AG04450 (cell line): ENCODE measurements at regions not wholly inside any gene's neighbourhood (a gene's known extent, or its start where the extent isn't known, plus 50 kb on each side); places are given as distances from the start of the nearest gene placed in this dataset.

Source experiments
- CTCF ChIA-PET: fragments of 300-600, 350-600 bp; formaldehyde crosslinking; extraction: SDS; loops from one replicate; lab custom pipeline; 2022; ENCODE audit warnings: antibody characterized with exemption, inconsistent platforms; lab: Charles Lee
- POLR2A ChIA-PET: fragments of 350-600 bp; formaldehyde crosslinking; extraction: SDS; loops from one replicate; lab custom pipeline; 2021; ENCODE audit warnings: antibody characterized with exemption, inconsistent platforms; lab: Yijun Ruan, JAX
- DNase-seq: peaks from one replicate; pipeline ENCODE4 v3.0.0-alpha.2; 2011; ENCODE audit warnings: low read depth, low spot score
- H3K27ac ChIP-seq: one replicate; pipeline ENCODE4 v1.5.1; 2012; ENCODE audit warnings: low read depth, low read length, control low read depth
- H3K27me3 ChIP-seq: one replicate; pipeline ENCODE4 v1.6.0; 2012; ENCODE audit warnings: low read length; ENCODE audit not compliant: control insufficient read depth, insufficient read depth
- H3K4me3 ChIP-seq: 2 replicates; pipeline ENCODE4 v1.5.1; 2011; ENCODE audit warnings: mild to moderate bottlenecking, low read depth, low read length, control low read depth
- H3K9me3 ChIP-seq: 2 replicates; pipeline ENCODE4 v1.5.1; 2012; ENCODE audit warnings: low read length; ENCODE audit not compliant: control insufficient read depth, insufficient read depth
- TF ChIP-seq, protein P1 (sequence below): IDR thresholded peaks from 2 replicates; pipeline ENCODE4 v1.5.1; 2011; ENCODE audit warnings: low read depth, low read length, control low read depth, inconsistent platforms

DNA sequence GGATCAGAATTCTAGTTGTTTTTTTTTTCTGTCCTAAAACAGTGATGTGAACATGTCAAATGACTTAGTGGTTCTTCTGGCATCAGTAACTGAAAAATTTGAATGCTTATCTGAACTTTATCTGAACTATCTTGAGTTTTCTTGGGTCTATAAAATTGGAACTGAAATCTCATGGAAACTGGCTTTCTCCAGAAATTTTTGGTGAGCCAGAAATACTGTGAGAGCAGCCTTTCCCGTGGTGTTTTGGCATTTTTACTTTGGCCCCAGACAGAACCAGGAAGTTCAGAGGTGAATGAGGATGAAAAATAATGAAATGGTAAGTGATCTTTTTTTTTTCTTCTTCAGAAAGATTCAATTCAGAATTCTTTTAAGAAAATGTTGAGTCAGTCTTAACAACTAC lies 89.5 kb upstream of the CCDC91 start:
- POLR2A ChIA-PET: no interaction called here
- no peaks in the 10 kb centered on the region for H3K9me3 ChIP-seq
- H3K27ac ChIP-seq: no peak overlapping the region
- no peak for DNase-seq
- no peaks in the 10 kb centered on the region for H3K27me3 ChIP-seq
- no peak overlapping the region for H3K4me3 ChIP-seq
- CTCF ChIA-PET: no interaction called here
- TF ChIP-seq, protein P1, sequence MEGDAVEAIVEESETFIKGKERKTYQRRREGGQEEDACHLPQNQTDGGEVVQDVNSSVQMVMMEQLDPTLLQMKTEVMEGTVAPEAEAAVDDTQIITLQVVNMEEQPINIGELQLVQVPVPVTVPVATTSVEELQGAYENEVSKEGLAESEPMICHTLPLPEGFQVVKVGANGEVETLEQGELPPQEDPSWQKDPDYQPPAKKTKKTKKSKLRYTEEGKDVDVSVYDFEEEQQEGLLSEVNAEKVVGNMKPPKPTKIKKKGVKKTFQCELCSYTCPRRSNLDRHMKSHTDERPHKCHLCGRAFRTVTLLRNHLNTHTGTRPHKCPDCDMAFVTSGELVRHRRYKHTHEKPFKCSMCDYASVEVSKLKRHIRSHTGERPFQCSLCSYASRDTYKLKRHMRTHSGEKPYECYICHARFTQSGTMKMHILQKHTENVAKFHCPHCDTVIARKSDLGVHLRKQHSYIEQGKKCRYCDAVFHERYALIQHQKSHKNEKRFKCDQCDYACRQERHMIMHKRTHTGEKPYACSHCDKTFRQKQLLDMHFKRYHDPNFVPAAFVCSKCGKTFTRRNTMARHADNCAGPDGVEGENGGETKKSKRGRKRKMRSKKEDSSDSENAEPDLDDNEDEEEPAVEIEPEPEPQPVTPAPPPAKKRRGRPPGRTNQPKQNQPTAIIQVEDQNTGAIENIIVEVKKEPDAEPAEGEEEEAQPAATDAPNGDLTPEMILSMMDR: no peak

DNA sequence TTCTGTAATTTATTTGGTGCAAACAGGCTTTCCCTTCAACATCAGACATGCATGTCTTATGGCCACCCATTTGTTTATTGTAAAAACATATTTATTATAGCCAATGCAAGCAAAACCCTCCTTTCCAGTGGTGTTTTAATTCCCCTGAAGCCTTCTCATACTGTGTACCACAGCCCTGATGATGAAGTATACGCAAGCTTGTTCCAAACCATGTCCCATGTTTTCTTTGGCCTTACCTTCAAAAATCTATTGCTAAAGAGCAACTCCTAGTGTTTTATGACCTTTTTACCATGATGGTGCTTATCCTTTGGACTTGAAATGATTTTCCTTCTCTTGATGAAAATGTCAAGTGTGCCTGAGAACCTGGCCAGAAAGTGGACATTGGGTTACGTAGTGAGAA lies 85.9 kb upstream of the CCDC91 start:
- TF ChIP-seq, protein P1: no peak
- no peak for DNase-seq
- ChIA-PET CTCF (no interaction called here), POLR2A (no interaction called here)
- Histone ChIP-seq H3K27me3 (no peaks in the 10 kb centered on the region), H3K27ac (no peak overlapping the region), H3K4me3 (no peak overlapping the region), H3K9me3 (no peaks in the 10 kb centered on the region)

DNA sequence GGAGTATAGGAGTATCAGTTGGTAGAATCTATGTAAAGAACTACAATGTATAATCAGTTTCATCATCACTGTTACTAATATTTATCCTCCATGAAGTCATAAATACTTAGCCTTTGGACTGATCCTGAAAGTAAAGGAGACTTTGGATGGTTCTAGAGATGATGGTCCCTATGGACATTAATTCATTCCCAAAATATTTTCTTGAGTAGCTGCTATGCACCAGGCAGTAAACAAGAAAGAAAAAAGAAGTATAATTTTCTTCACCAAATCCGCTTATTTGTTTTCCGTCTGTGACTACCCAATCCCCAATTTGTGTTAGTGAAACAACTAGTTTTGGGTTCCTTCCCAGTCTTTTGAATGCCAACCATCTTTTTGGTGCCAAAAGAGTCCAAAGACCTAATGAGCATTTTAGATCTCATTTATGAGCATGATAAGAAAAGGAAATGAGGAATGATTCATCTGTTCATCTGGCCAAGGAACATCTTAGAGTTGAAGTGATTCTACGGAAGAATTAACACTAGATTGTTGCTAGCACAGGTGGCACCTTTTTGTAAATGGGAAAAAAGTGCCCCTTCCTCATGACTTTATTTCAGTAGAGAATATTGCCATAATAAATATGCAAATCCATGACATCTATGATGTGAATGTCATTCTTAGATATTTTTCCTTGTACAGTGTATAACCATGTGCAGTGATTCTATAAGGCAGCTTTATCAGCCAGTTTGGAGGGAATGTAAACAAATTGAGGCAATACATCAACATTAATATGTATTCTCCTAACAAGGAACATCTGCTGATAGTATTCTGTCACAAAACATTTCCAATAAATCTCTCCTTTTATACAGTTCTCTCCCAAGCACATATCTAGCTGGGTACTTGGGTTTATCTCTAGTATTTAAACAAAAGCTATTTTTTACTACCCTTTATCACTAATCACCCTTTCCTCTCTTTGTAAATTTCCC lies 85.1 kb upstream of the CCDC91 start:
- POLR2A ChIA-PET: no interaction called here
- CTCF ChIA-PET: no interaction called here
- Histone ChIP-seq H3K4me3 (no peak overlapping the region), H3K9me3 (no peaks in the 10 kb centered on the region), H3K27ac (no peak overlapping the region), H3K27me3 (no peaks in the 10 kb centered on the region)
- DNase-seq: no peak
- TF ChIP-seq, protein P1: no peak

DNA sequence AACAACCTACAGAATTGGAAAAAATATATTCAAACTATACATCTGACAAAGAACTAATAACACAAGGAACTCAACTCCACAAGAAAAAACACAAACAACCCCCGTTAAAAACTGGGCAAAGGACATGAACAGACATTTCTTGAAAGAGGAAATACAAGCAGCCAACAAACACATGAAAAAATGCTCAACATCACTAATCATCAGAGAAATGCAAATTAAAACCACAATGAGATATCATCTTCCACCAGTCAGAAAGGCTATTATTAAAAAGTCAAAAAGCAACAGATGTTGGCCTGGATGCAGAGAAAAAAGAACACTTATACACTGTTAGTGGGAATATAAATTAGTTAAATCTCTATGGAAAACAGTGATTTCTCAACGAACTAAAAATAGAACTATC lies 82.6 kb upstream of the CCDC91 start:
- Histone ChIP-seq H3K9me3 (no peaks in the 10 kb centered on the region), H3K4me3 (no peak overlapping the region), H3K27me3 (no peaks in the 10 kb centered on the region), H3K27ac (no peak overlapping the region)
- no peak for DNase-seq
- POLR2A ChIA-PET: no interaction called here
- TF ChIP-seq, protein P1: no peak
- CTCF ChIA-PET: no interaction called here

DNA sequence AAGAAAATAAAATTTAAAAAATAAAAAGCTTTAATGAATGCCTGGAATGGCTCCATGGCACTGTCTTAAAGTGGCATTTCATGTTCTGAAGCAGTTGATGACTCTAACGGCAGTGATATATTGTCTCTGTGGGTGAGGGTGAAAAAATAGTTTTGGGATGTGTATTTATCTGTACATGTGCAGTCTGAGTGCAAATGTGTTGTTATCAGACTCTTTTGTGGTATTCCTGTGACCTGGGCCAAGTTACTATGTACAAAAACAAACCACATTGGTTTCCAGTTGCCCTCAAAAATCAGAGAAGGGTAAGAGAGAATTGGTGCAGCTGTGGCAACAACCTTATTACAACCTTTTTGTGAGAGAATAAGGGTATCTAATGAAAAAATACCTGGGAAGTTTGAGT lies 81.7 kb upstream of the CCDC91 start:
- no peak overlapping the region for H3K4me3 ChIP-seq
- TF ChIP-seq, protein P1: no peak
- ChIA-PET CTCF (no interaction called here), POLR2A (no interaction called here)
- H3K9me3 ChIP-seq: no peaks in the 10 kb centered on the region
- H3K27ac ChIP-seq: no peak overlapping the region
- H3K27me3 ChIP-seq: no peaks in the 10 kb centered on the region
- no peak for DNase-seq
